GM13976 (cell line): ENCODE measurements at regions not wholly inside any gene's neighbourhood (a gene's known extent, or its start where the extent isn't known, plus 50 kb on each side); places are given as distances from the start of the nearest gene placed in this dataset.

Experiments used
- DNase-seq: peaks from one replicate; pipeline ENCODE4 v3.0.0; 2012; ENCODE audit warnings: low spot score
- CTCF ChIP-seq: IDR thresholded peaks from 2 replicates; pipeline ENCODE4 v1.5.1; 2012; ENCODE audit warnings: borderline replicate concordance, mild to moderate bottlenecking; ENCODE audit not compliant: insufficient read depth; ENCODE audit errors: extremely low read depth, missing control alignments, control extremely low read depth
- in situ Hi-C: fragments of 300-500 bp; cut with MboI; formaldehyde crosslinking; loops from one replicate; pipeline ENCODE4 v1.12.0; 2022; ENCODE audit warnings: low sequenced_read_pairs, mixed read lengths, inconsistent platforms; ENCODE audit not compliant: unreplicated experiment

- DNase-seq = no peak
- peak; percentile 54 for TF ChIP-seq CTCF
- in situ Hi-C loops = no loop called here
Measured at GRCh38 chr11:104254347-104254746, 90.4 kb upstream of the PDGFD start.

GRCh38 chr11:104246590-104246989 is 82.6 kb upstream of the PDGFD start:
- in situ Hi-C loops = no loop called here
- TF ChIP-seq CTCF = no peak
- DNase-seq = no peak

- TF ChIP-seq CTCF = no peak
- in situ Hi-C loops = no loop called here
- DNase-seq = no peak
Measured at GRCh38 chr11:104238916-104239315, 75.0 kb upstream of the PDGFD start.

- no peak for DNase-seq
- TF ChIP-seq CTCF = no peak
- in situ Hi-C loops = no loop called here
Measured at GRCh38 chr11:104225047-104225446, 61.1 kb upstream of the PDGFD start.

GRCh38 chr11:104222464-104222863 is 58.5 kb upstream of the PDGFD start:
- DNase-seq = no peak
- TF ChIP-seq CTCF = no peak
- in situ Hi-C loops = no loop called here

- TF ChIP-seq CTCF = no peak
- in situ Hi-C loops = no loop called here
- DNase-seq = no peak
Measured at GRCh38 chr11:104221455-104221854, 57.5 kb upstream of the PDGFD start.

- in situ Hi-C loops = no loop called here
- no peak for TF ChIP-seq CTCF
- no peak for DNase-seq
Measured at GRCh38 chr11:104219096-104219495, 55.1 kb upstream of the PDGFD start.
